C1 segment of cervical spinal cord (tissue), 14 donors: ENCODE measurements at regions not wholly inside any gene's neighbourhood (a gene's known extent, or its start where the extent isn't known, plus 50 kb on each side); places are given as distances from the start of the nearest gene placed in this dataset.
A peak's percentile ranks its signal among the peaks of the same experiment; 100 is the strongest.

Experiments used
- DNase-seq, 14 donors: peaks; one replicate each; lab custom pipeline; 2025; lab: John Stamatoyannopoulos, UW

- DNase-seq: no peak
Measured at GRCh38 chr3:1823867-1824266, 274.8 kb upstream of the CNTN4 start.

GRCh38 chr3:1824359-1824758 is 274.3 kb upstream of the CNTN4 start:
- DNase-seq: no peak

GRCh38 chr3:1828519-1828918 is 270.1 kb upstream of the CNTN4 start:
- no peak for DNase-seq

- no peak for DNase-seq
Measured at GRCh38 chr3:1830851-1831250, 267.8 kb upstream of the CNTN4 start.

- no peak for DNase-seq
Measured at GRCh38 chr3:1832395-1832794, 266.3 kb upstream of the CNTN4 start.

GRCh38 chr3:1843111-1843510 is 255.6 kb upstream of the CNTN4 start:
- no peak for DNase-seq

- DNase-seq: no peak
Measured at GRCh38 chr3:1847571-1847970, 251.1 kb upstream of the CNTN4 start.

- DNase-seq: no peak
Measured at GRCh38 chr3:1848935-1849334, 249.7 kb upstream of the CNTN4 start.

GRCh38 chr3:1852950-1853349 is 245.7 kb upstream of the CNTN4 start:
- no peak for DNase-seq

GRCh38 chr3:1855841-1856240 is 242.8 kb upstream of the CNTN4 start:
- no peak for DNase-seq

- DNase-seq: no peak
Measured at GRCh38 chr3:1870738-1871137, 227.9 kb upstream of the CNTN4 start.

- no peak for DNase-seq
Measured at GRCh38 chr3:1883534-1883933, 215.1 kb upstream of the CNTN4 start.

- no peak for DNase-seq
Measured at GRCh38 chr3:1892459-1892858, 206.2 kb upstream of the CNTN4 start.

- DNase-seq: no peak
Measured at GRCh38 chr3:1902416-1902815, 196.2 kb upstream of the CNTN4 start.

GRCh38 chr3:1903111-1903510 is 195.6 kb upstream of the CNTN4 start:
- DNase-seq: no peak

- no peak for DNase-seq
Measured at GRCh38 chr3:1907911-1908310, 190.8 kb upstream of the CNTN4 start.

- DNase-seq: peak in 1 of 14 donors; percentile 75
Measured at GRCh38 chr3:1908651-1909445, 189.8 kb upstream of the CNTN4 start.

- no peak for DNase-seq
Measured at GRCh38 chr3:1910322-1910721, 188.3 kb upstream of the CNTN4 start.

GRCh38 chr3:1929788-1930414 is 168.8 kb upstream of the CNTN4 start:
- no peak for DNase-seq

GRCh38 chr3:1938975-1939374 is 159.7 kb upstream of the CNTN4 start:
- no peak for DNase-seq

- no peak for DNase-seq
Measured at GRCh38 chr3:1942781-1943180, 155.9 kb upstream of the CNTN4 start.

- DNase-seq: no peak
Measured at GRCh38 chr3:1943395-1944118, 155.1 kb upstream of the CNTN4 start.

GRCh38 chr3:1945698-1946097 is 153.0 kb upstream of the CNTN4 start:
- DNase-seq: no peak
